ENCODE measurements at regions not wholly inside any gene's neighbourhood (a gene's known extent, or its start where the extent isn't known, plus 50 kb on each side); places are given as distances from the start of the nearest gene placed in this dataset.

DNA sequence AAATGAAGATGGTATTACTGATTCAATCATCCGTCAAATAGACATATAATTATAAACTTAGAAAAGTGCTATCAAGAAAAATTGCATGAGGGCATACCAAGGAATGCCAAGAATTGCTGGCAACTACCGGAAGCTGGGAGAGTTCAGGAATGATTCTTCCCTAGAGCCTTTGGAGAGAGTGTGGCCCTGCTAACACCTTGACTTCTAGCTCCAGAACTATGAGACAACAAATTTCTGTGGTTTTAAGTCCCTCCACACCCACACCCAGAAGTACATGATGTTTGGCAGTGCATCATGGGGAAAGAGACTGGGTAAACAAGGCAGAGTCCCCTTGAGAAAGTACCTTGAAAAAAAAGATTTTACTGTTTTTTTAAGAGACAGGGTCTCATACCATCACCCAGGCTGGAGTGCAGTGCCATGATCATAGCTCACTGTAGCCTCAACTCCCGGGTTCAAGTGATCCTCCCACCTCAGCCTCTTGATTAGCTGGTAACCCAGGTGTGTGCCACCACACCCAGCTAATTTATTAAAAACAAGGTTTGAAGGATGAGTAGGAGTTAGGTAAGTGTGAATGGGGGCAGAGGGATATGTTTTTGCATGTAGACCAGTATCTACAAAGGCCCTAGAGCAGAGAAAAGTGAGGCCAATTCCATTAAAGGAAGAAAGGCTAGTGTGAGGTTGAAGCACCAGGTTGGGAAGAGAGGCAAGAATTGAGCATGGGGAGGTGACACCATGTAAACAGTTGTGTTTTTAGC lies 53.1 kb downstream of the GSX2 start:
- BruUV-seq (replicated peaks): no TSS peak
- H3K4me1 ChIP-seq (ENCODE audit: insufficient read depth, low read length, poor library complexity, severe bottlenecking): no peaks in the 10 kb centered on the region
- TF ChIP-seq EZH2 (IDR thresholded peaks at IDR 0.05; ENCODE audit: borderline replicate concordance, low read depth, low read length, poor library complexity, severe bottlenecking): no peak
- TF ChIP-seq, protein P1, sequence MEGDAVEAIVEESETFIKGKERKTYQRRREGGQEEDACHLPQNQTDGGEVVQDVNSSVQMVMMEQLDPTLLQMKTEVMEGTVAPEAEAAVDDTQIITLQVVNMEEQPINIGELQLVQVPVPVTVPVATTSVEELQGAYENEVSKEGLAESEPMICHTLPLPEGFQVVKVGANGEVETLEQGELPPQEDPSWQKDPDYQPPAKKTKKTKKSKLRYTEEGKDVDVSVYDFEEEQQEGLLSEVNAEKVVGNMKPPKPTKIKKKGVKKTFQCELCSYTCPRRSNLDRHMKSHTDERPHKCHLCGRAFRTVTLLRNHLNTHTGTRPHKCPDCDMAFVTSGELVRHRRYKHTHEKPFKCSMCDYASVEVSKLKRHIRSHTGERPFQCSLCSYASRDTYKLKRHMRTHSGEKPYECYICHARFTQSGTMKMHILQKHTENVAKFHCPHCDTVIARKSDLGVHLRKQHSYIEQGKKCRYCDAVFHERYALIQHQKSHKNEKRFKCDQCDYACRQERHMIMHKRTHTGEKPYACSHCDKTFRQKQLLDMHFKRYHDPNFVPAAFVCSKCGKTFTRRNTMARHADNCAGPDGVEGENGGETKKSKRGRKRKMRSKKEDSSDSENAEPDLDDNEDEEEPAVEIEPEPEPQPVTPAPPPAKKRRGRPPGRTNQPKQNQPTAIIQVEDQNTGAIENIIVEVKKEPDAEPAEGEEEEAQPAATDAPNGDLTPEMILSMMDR (conservative IDR thresholded peaks at IDR 0.05; ENCODE audit: low read depth, low read length): no peak
- no peaks in the 10 kb centered on the region for H3K27me3 ChIP-seq (replicated peaks; ENCODE audit: insufficient read depth, low read depth, low read length, poor library complexity)
- ChIA-PET POLR2A (ENCODE audit: low non-redundant PET) (no interaction called here), CTCF (no interaction called here)
- no peak overlapping the region for H3K27ac ChIP-seq (ENCODE audit: low read depth, low read length, poor library complexity, severe bottlenecking)
- H3K4me3 ChIP-seq (ENCODE audit: low read depth, low read length, poor library complexity, severe bottlenecking): no peak overlapping the region
- H3K9me3 ChIP-seq (ENCODE audit: low read depth, low read length, poor library complexity, severe bottlenecking): no peaks in the 10 kb centered on the region
- no peak for DNase-seq (ENCODE audit: low spot score)
- H3K36me3 ChIP-seq (ENCODE audit: insufficient read depth, low read length, poor library complexity, severe bottlenecking): no peaks in the 10 kb centered on the region
- intact Hi-C loops (cut with micrococcal nuclease; ENCODE audit: unreplicated experiment): no loop called here

DNA sequence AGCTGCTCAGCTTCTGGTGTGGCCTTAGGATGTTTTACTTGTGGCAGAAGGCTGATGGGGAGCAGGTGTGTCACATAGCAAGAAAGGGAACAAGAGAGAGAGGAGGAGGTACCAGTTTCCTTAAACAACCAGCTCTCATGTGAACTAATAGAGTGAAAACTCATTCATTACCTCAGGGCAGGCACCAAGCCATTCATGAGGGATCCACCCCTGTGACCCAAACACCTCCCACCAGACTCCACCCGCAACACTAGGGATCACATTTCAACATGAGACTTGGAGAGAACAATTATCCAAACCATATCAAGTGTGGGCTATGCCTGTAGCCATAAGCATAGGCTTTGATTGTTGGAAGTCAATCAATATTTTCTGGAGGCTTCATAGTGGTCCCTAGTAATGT lies 56.0 kb downstream of the GSX2 start:
- intact Hi-C loops (cut with micrococcal nuclease; ENCODE audit: unreplicated experiment): no loop called here
- H3K9me3 ChIP-seq (ENCODE audit: low read depth, low read length, poor library complexity, severe bottlenecking): no peaks in the 10 kb centered on the region
- BruUV-seq (replicated peaks): no TSS peak
- no peaks in the 10 kb centered on the region for H3K36me3 ChIP-seq (ENCODE audit: insufficient read depth, low read length, poor library complexity, severe bottlenecking)
- no peaks in the 10 kb centered on the region for H3K4me1 ChIP-seq (ENCODE audit: insufficient read depth, low read length, poor library complexity, severe bottlenecking)
- H3K4me3 ChIP-seq (ENCODE audit: low read depth, low read length, poor library complexity, severe bottlenecking): no peak overlapping the region
- no peaks in the 10 kb centered on the region for H3K27me3 ChIP-seq (replicated peaks; ENCODE audit: insufficient read depth, low read depth, low read length, poor library complexity)
- ChIA-PET POLR2A (ENCODE audit: low non-redundant PET) (no interaction called here), CTCF (no interaction called here)
- no peak overlapping the region for H3K27ac ChIP-seq (ENCODE audit: low read depth, low read length, poor library complexity, severe bottlenecking)
- no peak for DNase-seq (ENCODE audit: low spot score)
- TF ChIP-seq, protein P1 (conservative IDR thresholded peaks at IDR 0.05; ENCODE audit: low read depth, low read length): no peak
- TF ChIP-seq EZH2 (IDR thresholded peaks at IDR 0.05; ENCODE audit: borderline replicate concordance, low read depth, low read length, poor library complexity, severe bottlenecking): no peak

- no TSS peak for BruUV-seq (replicated peaks)
- no peaks in the 10 kb centered on the region for H3K9me3 ChIP-seq (ENCODE audit: low read depth, low read length, poor library complexity, severe bottlenecking)
- DNase-seq (ENCODE audit: low spot score): no peak
- no peak overlapping the region for H3K4me3 ChIP-seq (ENCODE audit: low read depth, low read length, poor library complexity, severe bottlenecking)
- POLR2A ChIA-PET (ENCODE audit: low non-redundant PET): no interaction called here
- CTCF ChIA-PET: no interaction called here
- TF ChIP-seq EZH2 (IDR thresholded peaks at IDR 0.05; ENCODE audit: borderline replicate concordance, low read depth, low read length, poor library complexity, severe bottlenecking): no peak
- TF ChIP-seq, protein P1 (conservative IDR thresholded peaks at IDR 0.05; ENCODE audit: low read depth, low read length): no peak
- no peaks in the 10 kb centered on the region for H3K4me1 ChIP-seq (ENCODE audit: insufficient read depth, low read length, poor library complexity, severe bottlenecking)
- H3K27me3 ChIP-seq (replicated peaks; ENCODE audit: insufficient read depth, low read depth, low read length, poor library complexity): no peaks in the 10 kb centered on the region
- H3K36me3 ChIP-seq (ENCODE audit: insufficient read depth, low read length, poor library complexity, severe bottlenecking): no peaks in the 10 kb centered on the region
- no peak overlapping the region for H3K27ac ChIP-seq (ENCODE audit: low read depth, low read length, poor library complexity, severe bottlenecking)
- intact Hi-C loops (cut with micrococcal nuclease; ENCODE audit: unreplicated experiment): no loop called here
Measured at GRCh38 chr4:54157606-54158005, 57.6 kb downstream of the GSX2 start.
